Smooth muscle cell of the brain vasculature (primary cell): ENCODE measurements at regions not wholly inside any gene's neighbourhood (a gene's known extent, or its start where the extent isn't known, plus 50 kb on each side); places are given as distances from the start of the nearest gene placed in this dataset.
A peak's percentile ranks its signal among the peaks of the same experiment; 100 is the strongest.

Experiments
- DNase-seq: peaks from one replicate; pipeline ENCODE4 v3.0.0-alpha.2; 2012; ENCODE audit warnings: low read depth, low spot score

- no peak for DNase-seq
Observed at GRCh38 chr2:144333143-144333555, 186.8 kb downstream of the ZEB2 start.

- peak; percentile 45 for DNase-seq
Observed at GRCh38 chr2:144332356-144333142, 187.4 kb downstream of the ZEB2 start.

- DNase-seq = peak; percentile 26
Observed at GRCh38 chr2:144331674-144332355, 188.1 kb downstream of the ZEB2 start.

- no peak for DNase-seq
Observed at GRCh38 chr2:144330951-144331673, 188.8 kb downstream of the ZEB2 start.

- DNase-seq = no peak
Observed at GRCh38 chr2:144329472-144329871, 190.4 kb downstream of the ZEB2 start.

GRCh38 chr2:144328938-144329337, 191.0 kb downstream of the ZEB2 start:
- DNase-seq = no peak

GRCh38 chr2:144326825-144327224, 193.1 kb downstream of the ZEB2 start:
- no peak for DNase-seq

- DNase-seq = no peak
Observed at GRCh38 chr2:144325086-144325485, 194.8 kb downstream of the ZEB2 start.

- DNase-seq = no peak
Observed at GRCh38 chr2:144324446-144325045, 195.4 kb downstream of the ZEB2 start.

- DNase-seq = no peak
Observed at GRCh38 chr2:144323946-144324345, 196.0 kb downstream of the ZEB2 start.

- DNase-seq = no peak
Observed at GRCh38 chr2:144322379-144322778, 197.5 kb downstream of the ZEB2 start.

- DNase-seq = no peak
Observed at GRCh38 chr2:144320491-144320890, 199.4 kb downstream of the ZEB2 start.

GRCh38 chr2:144317071-144317738, 202.7 kb downstream of the ZEB2 start:
- no peak for DNase-seq

- DNase-seq = no peak
Observed at GRCh38 chr2:144310889-144311608, 208.9 kb downstream of the ZEB2 start.

GRCh38 chr2:144310484-144310883, 209.4 kb downstream of the ZEB2 start:
- no peak for DNase-seq

- DNase-seq = no peak
Observed at GRCh38 chr2:144307711-144308110, 212.2 kb downstream of the ZEB2 start.

- no peak for DNase-seq
Observed at GRCh38 chr2:144304202-144304601, 215.7 kb downstream of the ZEB2 start.

- no peak for DNase-seq
Observed at GRCh38 chr2:144300632-144301031, 219.3 kb downstream of the ZEB2 start.

GRCh38 chr2:144290276-144290675, 229.6 kb downstream of the ZEB2 start:
- DNase-seq = no peak

GRCh38 chr2:144288438-144288837, 231.5 kb downstream of the ZEB2 start:
- DNase-seq = no peak

- DNase-seq = no peak
Observed at GRCh38 chr2:144285324-144285723, 234.6 kb downstream of the ZEB2 start.
